Osteocyte (in vitro differentiated cells): ENCODE measurements at regions not wholly inside any gene's neighbourhood (a gene's known extent, or its start where the extent isn't known, plus 50 kb on each side); places are given as distances from the start of the nearest gene placed in this dataset.

Source experiments
- DNase-seq: peaks from one replicate; pipeline ENCODE4 v3.0.0; 2021; ENCODE audit warnings: mixed read lengths; ENCODE audit not compliant: unreplicated experiment; ENCODE audit errors: extremely low spot score
- H3K27ac Mint-ChIP-seq: one replicate; pipeline ENCODE4 v1.8.0; 2021; ENCODE audit warnings: mild to moderate bottlenecking, mixed read lengths; ENCODE audit not compliant: unreplicated experiment
- H3K27me3 Mint-ChIP-seq: one replicate; pipeline ENCODE4 v1.8.0; 2021; ENCODE audit warnings: mixed read lengths; ENCODE audit not compliant: unreplicated experiment
- H3K36me3 Mint-ChIP-seq: one replicate; pipeline ENCODE4 v1.8.0; 2021; ENCODE audit warnings: mixed read lengths; ENCODE audit not compliant: unreplicated experiment
- H3K4me1 Mint-ChIP-seq: one replicate; pipeline ENCODE4 v1.8.0; 2021; ENCODE audit warnings: mixed read lengths; ENCODE audit not compliant: unreplicated experiment
- H3K4me3 Mint-ChIP-seq: one replicate; pipeline ENCODE4 v1.8.0; 2021; ENCODE audit warnings: mild to moderate bottlenecking, moderate library complexity, mixed read lengths; ENCODE audit not compliant: unreplicated experiment
- H3K9me3 Mint-ChIP-seq: one replicate; pipeline ENCODE4 v1.8.0; 2021; ENCODE audit warnings: mixed read lengths; ENCODE audit not compliant: unreplicated experiment
- CTCF ChIP-seq: fragments of 200-600 bp; sonication (generic); IDR thresholded peaks from 2 replicates; pipeline ENCODE4 v1.5.0; 2021; ENCODE audit warnings: antibody characterized with exemption, mild to moderate bottlenecking, moderate library complexity

- Mint-ChIP-seq H3K27me3 (no peaks in the 10 kb centered on the region), H3K27ac (no peak overlapping the region), H3K4me3 (no peak overlapping the region), H3K9me3 (peaks cover 37% of the 10 kb centered on the region), H3K4me1 (no peaks in the 10 kb centered on the region), H3K36me3 (no peaks in the 10 kb centered on the region)
- DNase-seq, result no peak
- TF ChIP-seq CTCF, result no peak
Observed at GRCh38 chr5:25881318-25882036, 1156.9 kb downstream of the CDH9 start.

DNA sequence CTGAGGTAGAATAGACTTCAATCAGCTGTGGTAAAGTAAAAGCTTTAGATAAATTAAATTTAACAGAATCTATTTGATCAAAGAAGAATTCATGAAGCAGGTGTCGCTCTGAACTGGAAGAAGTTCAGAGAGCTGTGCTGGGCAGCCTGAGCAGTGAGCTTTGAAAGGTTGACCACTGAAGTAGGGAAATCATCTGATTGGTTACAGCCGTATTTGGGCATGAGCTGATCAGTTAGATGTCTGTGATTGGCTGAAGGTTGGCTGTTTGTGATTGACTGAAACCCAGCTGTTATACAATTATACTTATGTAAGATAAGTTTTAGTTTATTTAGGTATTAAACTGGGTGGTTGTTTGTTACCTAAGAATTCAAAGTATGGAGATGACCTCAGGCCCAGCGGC, 1174.6 kb downstream of the CDH9 start:
- Mint-ChIP-seq H3K27ac (no peak overlapping the region), H3K36me3 (no peaks in the 10 kb centered on the region), H3K4me3 (no peak overlapping the region), H3K9me3 (peaks cover 43% of the 10 kb centered on the region), H3K4me1 (no peaks in the 10 kb centered on the region), H3K27me3 (no peaks in the 10 kb centered on the region)
- no peak for TF ChIP-seq CTCF
- no peak for DNase-seq

DNA sequence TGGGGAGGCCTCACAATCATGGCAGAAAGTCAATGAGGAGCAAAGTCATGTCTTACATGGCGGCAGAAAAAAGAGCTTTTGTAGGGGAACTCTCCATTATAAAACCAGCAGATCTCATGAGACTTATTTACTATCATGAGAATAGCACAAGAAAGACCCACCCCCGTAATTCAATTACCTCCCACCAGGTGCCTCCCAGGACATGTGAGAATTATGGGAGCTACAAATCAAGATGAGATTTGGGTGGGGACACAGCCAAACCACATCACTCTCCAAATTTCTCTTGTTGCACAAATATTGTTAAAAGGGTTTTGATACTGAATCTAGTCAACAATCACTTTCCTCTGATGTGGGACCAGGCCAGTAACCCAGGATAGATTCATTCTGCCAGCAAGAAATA, 1176.1 kb downstream of the CDH9 start:
- no peak for DNase-seq
- Mint-ChIP-seq H3K9me3 (peaks cover 42% of the 10 kb centered on the region), H3K36me3 (no peaks in the 10 kb centered on the region), H3K27me3 (no peaks in the 10 kb centered on the region), H3K4me3 (no peak overlapping the region), H3K27ac (no peak overlapping the region), H3K4me1 (no peaks in the 10 kb centered on the region)
- TF ChIP-seq CTCF, result no peak

DNA sequence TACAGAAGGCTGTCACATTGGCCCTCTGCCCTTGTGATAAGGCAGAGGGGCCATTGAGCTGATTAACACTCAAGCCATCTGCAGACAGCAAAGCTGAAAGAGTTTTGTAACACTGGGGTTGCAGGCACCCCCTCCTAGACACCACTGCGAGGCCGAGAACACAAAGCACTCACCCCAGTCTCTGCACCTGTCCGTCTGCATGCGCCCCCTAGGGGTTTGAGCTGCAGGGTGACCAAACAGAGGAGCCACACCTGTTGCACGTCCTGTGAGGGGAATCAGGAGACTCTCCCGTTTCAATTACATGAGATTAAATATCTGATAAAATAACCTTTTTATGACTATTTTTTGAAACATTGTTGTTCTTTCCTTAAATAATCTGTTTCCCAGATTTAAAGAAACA, 1180.4 kb downstream of the CDH9 start:
- Mint-ChIP-seq H3K4me1 (no peaks in the 10 kb centered on the region), H3K4me3 (no peak overlapping the region), H3K9me3 (peaks cover 28% of the 10 kb centered on the region), H3K36me3 (no peaks in the 10 kb centered on the region), H3K27ac (no peak overlapping the region), H3K27me3 (no peaks in the 10 kb centered on the region)
- no peak for TF ChIP-seq CTCF
- no peak for DNase-seq

GRCh38 chr5:25851301-25851700, 1187.1 kb downstream of the CDH9 start:
- Mint-ChIP-seq H3K4me1 (no peaks in the 10 kb centered on the region), H3K36me3 (no peaks in the 10 kb centered on the region), H3K27ac (no peak overlapping the region), H3K4me3 (no peak overlapping the region), H3K27me3 (no peaks in the 10 kb centered on the region), H3K9me3 (peaks cover 8% of the 10 kb centered on the region)
- DNase-seq, result no peak
- no peak for TF ChIP-seq CTCF
